GM23248 (cell line): ENCODE measurements at regions not wholly inside any gene's neighbourhood (a gene's known extent, or its start where the extent isn't known, plus 50 kb on each side); places are given as distances from the start of the nearest gene placed in this dataset.

ENCODE experiments used
- EZH2 ChIP-seq: fragments of 200-600 bp; sonication (generic); IDR thresholded peaks from 2 replicates; pipeline ENCODE4 v1.6.1; 2018; ENCODE audit warnings: antibody characterized with exemption, mild to moderate bottlenecking; ENCODE audit not compliant: insufficient read depth, poor library complexity, severe bottlenecking
- EZH2phosphoT487 ChIP-seq: fragments of 200-600 bp; sonication (generic); IDR thresholded peaks from 2 replicates; pipeline ENCODE4 v1.6.1; 2018; ENCODE audit warnings: antibody characterized with exemption, moderate library complexity, mild to moderate bottlenecking, low read depth; ENCODE audit not compliant: insufficient read depth

DNA sequence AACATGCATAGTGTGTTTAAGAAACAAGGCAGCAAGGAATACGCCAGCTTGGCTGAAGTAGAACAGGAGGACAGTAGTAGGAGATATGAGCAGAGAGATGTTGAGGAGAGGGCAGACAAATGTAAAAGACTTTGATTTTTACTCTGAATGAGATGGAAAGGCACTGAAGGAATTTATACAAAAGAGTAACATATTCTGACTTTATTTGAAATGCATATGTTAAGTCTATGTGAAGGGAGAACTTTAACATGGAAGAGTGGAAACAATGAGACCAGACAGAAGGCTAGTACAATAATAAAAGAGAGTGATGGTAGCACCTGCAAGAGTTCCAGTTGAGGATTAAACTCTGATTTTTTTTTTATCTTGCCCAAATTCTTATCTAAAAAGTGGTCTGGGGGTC is 176.2 kb upstream of the CENPE start:
- TF ChIP-seq EZH2 (no peak), EZH2phosphoT487 (no peak)
